ENCODE measurements at regions not wholly inside any gene's neighbourhood (a gene's known extent, or its start where the extent isn't known, plus 50 kb on each side); places are given as distances from the start of the nearest gene placed in this dataset.

- intact Hi-C loops (cut with DNase I), result no loop called here
- no peak for DNase-seq
Observed at GRCh38 chr11:116085031-116085635, 580.9 kb upstream of the CADM1 start.

GRCh38 chr11:116084511-116084910 is 580.3 kb upstream of the CADM1 start:
- Histone ChIP-seq H3K27ac (no peak overlapping the region), H3K4me3 (no peak overlapping the region), H3K4me1 (replicated peaks in 1 of 2) (no peaks in the 10 kb centered on the region), H3K36me3 (replicated peaks in 1 of 2) (no peaks in the 10 kb centered on the region), H3K9me3 (replicated peaks in 1 of 3) (no peaks in the 10 kb centered on the region), H3K27me3 (peaks cover 6% of the 10 kb centered on the region)
- intact Hi-C loops (cut with DNase I), result no loop called here
- DNase-seq, result no peak
- 80 to 92% (median 86%) methylated on average over 6 of the region's 6 CpGs for WGBS, 4 donors
- TF ChIP-seq POLR2A (IDR thresholded peaks at IDR 0.05), result no peak
- TF ChIP-seq CTCF (IDR thresholded peaks at IDR 0.05), result no peak

More at GRCh38 chr11:116085031-116085635, 580.9 kb upstream of the CADM1 start:
- Histone ChIP-seq H3K9me3 (replicated peaks in 1 of 3) (no peaks in the 10 kb centered on the region), H3K27ac (no peak overlapping the region), H3K4me1 (replicated peaks in 1 of 2) (no peaks in the 10 kb centered on the region), H3K4me3 (no peak overlapping the region), H3K36me3 (replicated peaks in 1 of 2) (no peaks in the 10 kb centered on the region), H3K27me3 (peaks cover 6% of the 10 kb centered on the region)
- TF ChIP-seq CTCF (IDR thresholded peaks at IDR 0.05), result no peak
- TF ChIP-seq POLR2A (IDR thresholded peaks at IDR 0.05), result no peak
- WGBS, 4 donors, result 83 to 91% (median 87%) methylated on average over 7 of the region's 7 CpGs

- H3K27ac ChIP-seq, result no peak overlapping the region
- intact Hi-C loops (cut with DNase I), result no loop called here
- no peaks in the 10 kb centered on the region for H3K36me3 ChIP-seq (replicated peaks in 1 of 2)
- no peak for DNase-seq
- 91 to 96% (median 94%) methylated on average over 5 of the region's 5 CpGs for WGBS, 4 donors
- TF ChIP-seq POLR2A (IDR thresholded peaks at IDR 0.05), result no peak
- TF ChIP-seq CTCF (IDR thresholded peaks at IDR 0.05), result no peak
- H3K4me1 ChIP-seq (replicated peaks in 1 of 2), result no peaks in the 10 kb centered on the region
- H3K27me3 ChIP-seq, result peaks cover 6% of the 10 kb centered on the region
- no peak overlapping the region for H3K4me3 ChIP-seq
- no peaks in the 10 kb centered on the region for H3K9me3 ChIP-seq (replicated peaks in 1 of 3)
Observed at GRCh38 chr11:116082256-116082655, 578.0 kb upstream of the CADM1 start.

- TF ChIP-seq CTCF (IDR thresholded peaks at IDR 0.05) (no peak), POLR2A (IDR thresholded peaks at IDR 0.05) (no peak)
- Histone ChIP-seq H3K27ac (no peak overlapping the region), H3K27me3 (peaks cover 6% of the 10 kb centered on the region), H3K4me1 (replicated peaks in 1 of 2) (no peaks in the 10 kb centered on the region), H3K4me3 (no peak overlapping the region), H3K9me3 (replicated peaks in 1 of 3) (no peaks in the 10 kb centered on the region), H3K36me3 (replicated peaks in 1 of 2) (no peaks in the 10 kb centered on the region)
- intact Hi-C loops (cut with DNase I), result no loop called here
- no peak for DNase-seq
- WGBS, 4 donors, result 93 to 98% (median 96%) methylated on average over 2 of the region's 2 CpGs
Observed at GRCh38 chr11:116079580-116079979, 575.4 kb upstream of the CADM1 start.
